K562 (cell line): ENCODE measurements at regions not wholly inside any gene's neighbourhood (a gene's known extent, or its start where the extent isn't known, plus 50 kb on each side); places are given as distances from the start of the nearest gene placed in this dataset.

Experiments used
- ARID4B ChIP-seq: sonication (generic); formaldehyde crosslinking; IDR thresholded peaks from 2 replicates; pipeline ENCODE4 v1.8.0; 2022; ENCODE audit warnings: mild to moderate bottlenecking, missing genetic modification reagents
- CBFA2T3 ChIP-seq: fragments of 450-650 bp; IDR thresholded peaks from 2 replicates; pipeline ENCODE4 v1.6.1; 2017
- EGR1 ChIP-seq: fragments of 450-650 bp; conservative IDR thresholded peaks from 2 replicates; pipeline ENCODE4 v1.6.1; 2017; ENCODE audit warnings: mild to moderate bottlenecking
- HDGF ChIP-seq: fragments of 450-650 bp; IDR thresholded peaks from 2 replicates; pipeline ENCODE4 v1.6.1; 2016
- KLF10 ChIP-seq: fragments of 250-450 bp; sonication (Bioruptor Pico); IDR thresholded peaks from 2 replicates; pipeline ENCODE4 v1.6.1; 2021; ENCODE audit warnings: matching md5 sums
- MAZ ChIP-seq, 2 experiments: fragments of 450-650 bp in 1 of 2; sonication (generic) in 1 of 2; formaldehyde crosslinking; IDR thresholded peaks in 1 of 2; conservative IDR thresholded peaks in 1 of 2; 2 replicates each; pipeline versions ENCODE4 v1.4.0 to v1.5.0; 2020; ENCODE audit warnings: mild to moderate bottlenecking in 1 of 2, missing genetic modification reagents in 1 of 2
- NCOR1 ChIP-seq: fragments of 450-650 bp; IDR thresholded peaks from 2 replicates; pipeline ENCODE4 v1.6.1; 2016; ENCODE audit warnings: mild to moderate bottlenecking, moderate library complexity
- RCOR1 ChIP-seq, 2 experiments: IDR thresholded peaks; 2 replicates each; pipeline ENCODE4 v1.6.1; 2012; ENCODE audit warnings: low read depth in 2 of 2, low read length in 2 of 2, borderline replicate concordance in 1 of 2, improper control_type of control experiment in 1 of 2
- SMARCA4 ChIP-seq: fragments of 450-650 bp; IDR thresholded peaks from 2 replicates; pipeline ENCODE4 v1.6.1; 2016
- SMARCE1 ChIP-seq: fragments of 450-650 bp; IDR thresholded peaks from 2 replicates; pipeline ENCODE4 v1.7.1; 2016; ENCODE audit warnings: mild to moderate bottlenecking
- SOX6 ChIP-seq: fragments of 450-650 bp; IDR thresholded peaks from 2 replicates; pipeline ENCODE4 v1.6.1; 2014; ENCODE audit warnings: mild to moderate bottlenecking
- SRSF1 ChIP-seq: fragments of 200-400 bp; formaldehyde crosslinking; IDR thresholded peaks from 2 replicates; pipeline ENCODE4 v1.6.1; 2017; ENCODE audit warnings: mild to moderate bottlenecking, low read depth, low read length, moderate library complexity
- TAL1 ChIP-seq: fragments of 450-650 bp; IDR thresholded peaks from 2 replicates; pipeline ENCODE4 v1.6.1; 2016; ENCODE audit warnings: mild to moderate bottlenecking
- VEZF1 ChIP-seq: fragments of 200-800 bp; sonication (Bioruptor generic); IDR thresholded peaks from 2 replicates; pipeline ENCODE4 v1.6.1; 2017; ENCODE audit warnings: missing genetic modification characterization, missing compliant biosample characterization
- ZBTB12 ChIP-seq: fragments of 250-450 bp; sonication (Bioruptor Pico); IDR thresholded peaks from 2 replicates; pipeline ENCODE4 v1.4.0; 2020
- ZBTB49 ChIP-seq: sonication (generic); formaldehyde crosslinking; IDR thresholded peaks from 2 replicates; pipeline ENCODE4 v1.8.0; 2022; ENCODE audit warnings: missing genetic modification reagents, mild to moderate bottlenecking, borderline replicate concordance
- ZNF263 ChIP-seq: sonication (generic); formaldehyde crosslinking; IDR thresholded peaks from 2 replicates; pipeline ENCODE4 v1.8.0; 2022; ENCODE audit warnings: mild to moderate bottlenecking, missing genetic modification reagents, borderline replicate concordance
- ZNF395 ChIP-seq: fragments of 200-800 bp; sonication (Bioruptor generic); IDR thresholded peaks from 2 replicates; pipeline ENCODE4 v1.6.1; 2017; ENCODE audit warnings: missing genetic modification characterization, missing compliant biosample characterization
- ZNF75A ChIP-seq: fragments of 450-650 bp; formaldehyde crosslinking; IDR thresholded peaks from 2 replicates; pipeline ENCODE4 v1.4.0; 2020; ENCODE audit warnings: mild to moderate bottlenecking

GRCh38 chr4:78707268-78707667 lies 68.9 kb upstream of the BMP2K start (continued):
- TF ChIP-seq RCOR1 (IDR thresholded peaks at IDR 0.05; ENCODE audit: borderline replicate concordance in 1 of 2, low read depth in 2 of 2, low read length in 2 of 2): peak in 1 of 2 experiments; percentile 41; a peak in 1 of 4 replicates
- TF ChIP-seq KLF10 (CRISPR knock-in tag): no peak
- peak; percentile 44; the same call in 1 of the 2 replicates for TF ChIP-seq VEZF1
- TF ChIP-seq ZBTB49 (CRISPR knock-in tag): no peak
- TF ChIP-seq CBFA2T3: peak; percentile 77
- 0 out of 2 replicates have a peak, but pooled peaks have one; percentile 56 for TF ChIP-seq HDGF
- no peak for TF ChIP-seq ZBTB12 (CRISPR knock-in tag)
- TF ChIP-seq ARID4B (CRISPR knock-in tag): no peak
- peak; percentile 50; the same call in 1 of the 2 replicates for TF ChIP-seq TAL1
- TF ChIP-seq SRSF1: no peak
- peak in 1 of 2 experiments; percentile 36; a peak in 1 of 4 replicates for TF ChIP-seq MAZ (CRISPR knock-in tag; conservative IDR thresholded peaks at IDR 0.05 in 1 of 2, IDR thresholded peaks at IDR 0.05 in 1 of 2)
- TF ChIP-seq SMARCE1: peak; percentile 54
- TF ChIP-seq SOX6: peak; percentile 94
- TF ChIP-seq SMARCA4: peak; percentile 55; the same call in 1 of the 2 replicates
- TF ChIP-seq NCOR1: peak; percentile 74
- 0 out of 2 replicates have a peak, but pooled peaks have one; percentile 28 for TF ChIP-seq ZNF395 (CRISPR knock-in tag)
- peak; percentile 87 for TF ChIP-seq EGR1
- no peak for TF ChIP-seq ZNF75A (CRISPR knock-in tag)
- peak; percentile 58; the same call in 1 of the 2 replicates for TF ChIP-seq ZNF263 (CRISPR knock-in tag)
